Ishikawa (cell line): ENCODE measurements at regions not wholly inside any gene's neighbourhood (a gene's known extent, or its start where the extent isn't known, plus 50 kb on each side); places are given as distances from the start of the nearest gene placed in this dataset.

Experiments used
- CEBPB ChIP-seq: IDR thresholded peaks from 2 replicates; pipeline ENCODE4 v1.6.1; 2012
- CREB1 ChIP-seq: IDR thresholded peaks from 2 replicates; pipeline ENCODE4 v1.6.1; 2012; ENCODE audit warnings: low read depth
- NFIC ChIP-seq: IDR thresholded peaks from 2 replicates; pipeline ENCODE4 v1.6.1; 2012
- TAF1 ChIP-seq: IDR thresholded peaks from 2 replicates; pipeline ENCODE4 v1.6.1; 2012; ENCODE audit warnings: low read depth, mild to moderate bottlenecking
- TCF12 ChIP-seq: IDR thresholded peaks from 2 replicates; pipeline ENCODE4 v1.6.1; 2012; ENCODE audit warnings: low read depth
- YY1 ChIP-seq: IDR thresholded peaks from 2 replicates; pipeline ENCODE4 v1.6.1; 2012; ENCODE audit warnings: low read depth

DNA sequence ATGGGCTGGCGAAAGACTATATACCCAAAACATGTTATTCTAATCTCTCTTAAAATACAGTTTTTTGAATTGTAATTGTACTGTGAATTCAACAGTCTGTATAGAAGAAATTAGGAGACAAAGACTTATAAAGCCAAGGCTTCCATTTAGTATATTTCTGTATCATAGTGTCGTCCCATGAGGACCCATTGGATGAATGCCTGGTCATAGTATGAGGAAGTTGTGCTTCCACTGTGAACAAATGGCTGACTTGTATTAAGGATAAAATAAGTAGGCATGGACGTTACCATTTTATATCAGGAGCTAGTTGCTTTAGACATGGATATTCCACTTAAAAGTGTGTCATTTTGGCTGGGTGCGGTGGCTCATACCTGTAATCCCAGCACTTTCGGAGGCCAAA lies 55.9 kb upstream of the NAV3 start:
- no peak for TF ChIP-seq TAF1
- TF ChIP-seq CREB1: no peak
- no peak for TF ChIP-seq YY1
- no peak for TF ChIP-seq NFIC
- no peak for TF ChIP-seq TCF12
- TF ChIP-seq CEBPB: no peak
